Fibroblast of lung (primary cell): ENCODE measurements at regions not wholly inside any gene's neighbourhood (a gene's known extent, or its start where the extent isn't known, plus 50 kb on each side); places are given as distances from the start of the nearest gene placed in this dataset.

Experiments
- DNase-seq, 2 donors: peaks; one replicate each; pipeline versions ENCODE4 v3.0.0 to v3.0.0-alpha.2; 2010; ENCODE audit warnings: low read depth in 2 of 2
- H2AFZ ChIP-seq: 2 replicates; pipeline ENCODE4 v1.5.1; 2012; ENCODE audit warnings: low read length, control low read depth, inconsistent platforms
- H3K27ac ChIP-seq: 2 replicates; pipeline ENCODE4 v1.5.1; 2011; ENCODE audit warnings: low read length, control low read depth; ENCODE audit not compliant: insufficient read depth
- H3K27me3 ChIP-seq: 2 replicates; pipeline ENCODE4 v1.5.1; 2011; ENCODE audit warnings: mild to moderate bottlenecking, low read length; ENCODE audit not compliant: control insufficient read depth, insufficient read depth
- H3K36me3 ChIP-seq: 2 replicates; pipeline ENCODE4 v1.5.1; 2011; ENCODE audit warnings: low read length; ENCODE audit not compliant: control insufficient read depth, insufficient read depth
- H3K4me1 ChIP-seq: 2 replicates; pipeline ENCODE4 v1.5.1; 2011; ENCODE audit warnings: low read length; ENCODE audit not compliant: control insufficient read depth, insufficient read depth; ENCODE audit errors: extremely low read depth
- H3K4me2 ChIP-seq: 2 replicates; pipeline ENCODE4 v1.5.1; 2011; ENCODE audit warnings: low read length, control low read depth; ENCODE audit not compliant: insufficient read depth; ENCODE audit errors: extremely low read depth
- H3K4me3 ChIP-seq, 4 experiments: fragments of 200-600 bp in 1 of 4; sonication (generic) in 1 of 4; replicated peaks in 1 of 4; 2 replicates each; pipeline ENCODE4 v1.5.1; 2011 to 2016; ENCODE audit warnings: low read length in 4 of 4, low read depth in 3 of 4, mild to moderate bottlenecking in 3 of 4, control low read depth in 2 of 4, inconsistent platforms in 1 of 4, mixed read lengths in 1 of 4; ENCODE audit not compliant: insufficient read depth in 1 of 4; ENCODE audit errors: control extremely low read depth in 1 of 4
- H3K79me2 ChIP-seq: 2 replicates; pipeline ENCODE4 v1.5.1; 2012; ENCODE audit warnings: mild to moderate bottlenecking, low read length, inconsistent platforms; ENCODE audit not compliant: control insufficient read depth, insufficient read depth
- H3K9ac ChIP-seq: 2 replicates; pipeline ENCODE4 v1.5.1; 2011; ENCODE audit warnings: mild to moderate bottlenecking, low read length, control low read depth; ENCODE audit not compliant: insufficient read depth
- H3K9me3 ChIP-seq: 2 replicates; pipeline ENCODE4 v1.5.1; 2012; ENCODE audit warnings: low read depth, low read length; ENCODE audit not compliant: control insufficient read depth, insufficient read depth
- H4K20me1 ChIP-seq: 2 replicates; pipeline ENCODE4 v1.5.1; 2011; ENCODE audit warnings: low read length; ENCODE audit not compliant: control insufficient read depth, insufficient read depth; ENCODE audit errors: extremely low read depth
- EZH2 ChIP-seq: IDR thresholded peaks from 2 replicates; pipeline ENCODE4 v1.5.1; 2012; ENCODE audit warnings: low read length, control low read depth, mild to moderate bottlenecking; ENCODE audit errors: missing control alignments
- TF ChIP-seq, protein P1 (sequence below), 2 donors: IDR thresholded peaks in 1 of 2; conservative IDR thresholded peaks in 1 of 2; 1 replicate in 1 of 2; 2 replicates in 1 of 2; pipeline ENCODE4 v1.5.1; 2011 to 2012; ENCODE audit warnings: low read length in 2 of 2, control low read depth in 1 of 2, inconsistent platforms in 1 of 2, low read depth in 1 of 2, mild to moderate bottlenecking in 1 of 2

DNA sequence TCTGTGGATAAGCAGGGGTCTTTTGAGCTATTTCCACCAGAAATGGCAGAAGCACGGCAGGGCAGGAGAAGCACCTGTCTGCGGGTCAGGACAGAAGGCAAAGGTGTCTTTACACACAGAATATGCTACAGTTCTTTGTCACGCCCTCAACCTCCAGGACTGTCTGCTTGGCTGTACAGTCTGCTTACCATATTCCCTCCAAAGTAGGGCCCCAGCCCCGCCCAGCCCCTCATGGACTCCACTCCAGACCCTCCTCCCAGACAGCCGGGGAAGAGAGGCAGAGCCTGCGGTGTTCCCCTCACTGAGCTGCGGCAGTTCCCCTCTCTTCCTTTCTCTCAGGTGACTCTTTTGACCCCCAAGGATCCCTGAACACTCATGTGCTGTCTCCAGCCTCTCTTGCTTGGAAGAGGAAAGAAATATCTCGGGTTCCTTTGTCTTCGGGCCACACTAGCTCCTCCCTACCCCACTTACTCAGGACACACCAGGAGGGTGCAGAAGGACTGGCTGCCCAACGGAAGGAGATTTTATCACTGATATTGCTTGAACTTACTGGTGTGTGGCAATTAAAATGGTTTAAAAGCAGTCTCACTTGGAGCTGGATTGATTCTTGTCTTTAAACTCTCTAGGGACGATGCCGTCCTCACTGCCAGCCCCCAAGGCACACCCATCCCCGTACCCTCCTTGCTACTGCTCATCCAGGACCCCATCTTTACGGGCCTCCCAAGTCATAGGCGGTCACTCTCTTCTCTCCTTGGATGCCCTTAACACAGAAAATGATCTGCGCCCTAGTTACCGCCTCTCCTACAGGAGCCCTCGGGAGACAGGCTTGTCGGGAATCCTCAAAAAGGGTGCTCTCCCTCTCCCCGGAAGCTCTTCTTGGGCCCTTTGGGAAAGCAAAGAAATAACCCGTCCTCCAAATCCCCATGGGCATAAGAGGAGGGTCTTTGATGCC is 169.7 kb downstream of the TOMM20 start:
- DNase-seq = no peak
- Histone ChIP-seq H3K4me1 (peaks cover 49% of the 10 kb centered on the region), H3K79me2 (no peaks in the 10 kb centered on the region)

DNA sequence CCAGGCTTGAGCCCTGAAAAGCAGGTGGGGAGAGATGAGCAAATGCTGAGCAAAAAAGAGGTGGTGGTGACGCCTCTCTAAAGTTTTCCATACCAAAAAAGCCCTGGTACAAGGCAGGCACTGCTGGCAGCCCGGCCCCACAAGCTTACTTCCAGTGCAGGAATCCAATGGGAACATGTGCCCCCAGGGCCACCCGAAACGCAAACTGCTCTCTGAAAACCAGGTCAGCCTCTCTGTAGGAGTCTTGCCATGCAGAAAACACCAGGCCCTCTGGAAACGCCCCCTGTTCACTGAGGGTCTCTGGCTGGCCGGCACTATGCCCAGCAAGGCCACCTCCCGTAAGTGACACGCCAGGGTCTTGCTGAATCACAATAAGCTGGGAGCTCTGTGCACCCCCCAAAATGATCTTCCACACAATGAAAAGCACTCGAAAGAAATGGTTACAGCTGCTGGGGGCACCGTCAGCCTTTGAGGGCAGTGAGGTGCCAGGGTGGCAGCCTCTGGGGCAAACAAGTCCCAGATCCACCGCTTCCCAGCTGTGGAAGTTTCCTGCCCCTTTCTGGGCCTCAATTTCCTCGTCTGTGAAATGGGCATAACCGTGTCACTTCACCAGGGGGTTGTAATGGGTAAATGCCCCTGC is 170.5 kb downstream of the TOMM20 start:
- Histone ChIP-seq H2AFZ (no peak overlapping the region), H3K79me2 (no peaks in the 10 kb centered on the region), H3K4me1 (peaks cover 41% of the 10 kb centered on the region), H3K27ac (no peak overlapping the region), H3K9me3 (no peaks in the 10 kb centered on the region), H3K4me2 (no peak overlapping the region), H3K36me3 (no peaks in the 10 kb centered on the region), H4K20me1 (no peaks in the 10 kb centered on the region), H3K9ac (no peak overlapping the region), H3K4me3 (no peak overlapping the region), H3K27me3 (no peaks in the 10 kb centered on the region)
- TF ChIP-seq, protein P1, sequence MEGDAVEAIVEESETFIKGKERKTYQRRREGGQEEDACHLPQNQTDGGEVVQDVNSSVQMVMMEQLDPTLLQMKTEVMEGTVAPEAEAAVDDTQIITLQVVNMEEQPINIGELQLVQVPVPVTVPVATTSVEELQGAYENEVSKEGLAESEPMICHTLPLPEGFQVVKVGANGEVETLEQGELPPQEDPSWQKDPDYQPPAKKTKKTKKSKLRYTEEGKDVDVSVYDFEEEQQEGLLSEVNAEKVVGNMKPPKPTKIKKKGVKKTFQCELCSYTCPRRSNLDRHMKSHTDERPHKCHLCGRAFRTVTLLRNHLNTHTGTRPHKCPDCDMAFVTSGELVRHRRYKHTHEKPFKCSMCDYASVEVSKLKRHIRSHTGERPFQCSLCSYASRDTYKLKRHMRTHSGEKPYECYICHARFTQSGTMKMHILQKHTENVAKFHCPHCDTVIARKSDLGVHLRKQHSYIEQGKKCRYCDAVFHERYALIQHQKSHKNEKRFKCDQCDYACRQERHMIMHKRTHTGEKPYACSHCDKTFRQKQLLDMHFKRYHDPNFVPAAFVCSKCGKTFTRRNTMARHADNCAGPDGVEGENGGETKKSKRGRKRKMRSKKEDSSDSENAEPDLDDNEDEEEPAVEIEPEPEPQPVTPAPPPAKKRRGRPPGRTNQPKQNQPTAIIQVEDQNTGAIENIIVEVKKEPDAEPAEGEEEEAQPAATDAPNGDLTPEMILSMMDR (conservative IDR thresholded peaks at IDR 0.05 in 1 of 2, IDR thresholded peaks at IDR 0.05 in 1 of 2; ENCODE audit: low read depth in 1 of 2, low read length in 2 of 2) = no peak
- no peak for TF ChIP-seq EZH2
- DNase-seq = no peak

More for the DNA sequence above, 169.7 kb downstream of the TOMM20 start:
- Histone ChIP-seq H3K9ac (no peak overlapping the region), H3K9me3 (no peaks in the 10 kb centered on the region), H3K27ac (no peak overlapping the region), H3K4me3 (no peak overlapping the region), H3K27me3 (no peaks in the 10 kb centered on the region), H4K20me1 (no peaks in the 10 kb centered on the region), H2AFZ (no peak overlapping the region), H3K36me3 (no peaks in the 10 kb centered on the region), H3K4me2 (no peak overlapping the region)
- TF ChIP-seq EZH2 = no peak
- TF ChIP-seq, protein P1 (conservative IDR thresholded peaks at IDR 0.05 in 1 of 2, IDR thresholded peaks at IDR 0.05 in 1 of 2; ENCODE audit: low read depth in 1 of 2, low read length in 2 of 2) = no peak

DNA sequence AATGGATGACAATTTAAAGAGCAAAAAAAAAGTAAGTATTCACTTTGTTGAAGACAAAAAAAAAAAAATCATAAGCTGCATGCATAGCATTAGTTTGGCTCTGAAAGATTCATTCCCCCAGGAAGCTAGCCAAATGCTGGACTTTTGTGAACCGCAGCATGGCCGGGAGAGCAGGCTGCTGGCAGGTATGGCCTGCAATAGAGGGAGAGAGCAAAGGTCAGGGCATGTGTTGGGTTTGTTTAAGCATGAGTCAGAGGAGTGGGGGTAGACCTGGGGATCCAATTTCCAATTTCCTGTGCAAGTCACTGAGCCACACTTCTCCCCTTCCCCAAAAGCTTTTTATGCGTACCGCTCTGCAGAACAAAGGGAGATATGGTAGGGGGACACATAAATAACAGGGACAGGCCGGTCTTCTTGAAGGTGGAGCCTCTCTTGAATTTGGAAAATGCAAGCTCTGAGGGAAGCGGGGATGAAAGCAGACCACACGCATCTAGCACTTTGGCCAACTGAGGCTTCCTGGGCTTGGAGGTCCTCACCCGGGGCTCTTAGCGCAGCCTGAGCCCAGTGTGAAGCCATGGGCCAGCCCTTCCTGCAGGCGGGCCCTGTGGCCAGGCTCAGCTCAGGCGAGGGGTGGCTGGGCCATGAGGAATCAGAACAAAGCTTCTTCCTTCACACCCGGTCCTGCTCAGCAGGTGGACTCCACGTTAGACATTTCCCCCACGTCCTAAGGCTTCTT is 171.1 kb downstream of the TOMM20 start:
- Histone ChIP-seq H3K36me3 (no peaks in the 10 kb centered on the region), H3K4me1 (peaks cover 39% of the 10 kb centered on the region), H3K27ac (peak overlapping the region; percentile 37), H3K9ac (no peak overlapping the region), H3K79me2 (no peaks in the 10 kb centered on the region), H3K27me3 (no peaks in the 10 kb centered on the region), H2AFZ (no peak overlapping the region), H3K9me3 (no peaks in the 10 kb centered on the region), H3K4me2 (peak overlapping the region; percentile 38), H3K4me3 (no peak overlapping the region), H4K20me1 (no peaks in the 10 kb centered on the region)
- no peak for TF ChIP-seq EZH2
- TF ChIP-seq, protein P1 (conservative IDR thresholded peaks at IDR 0.05 in 1 of 2, IDR thresholded peaks at IDR 0.05 in 1 of 2; ENCODE audit: low read depth in 1 of 2, low read length in 2 of 2) = no peak
- peak; percentile 98 for DNase-seq
